Lower leg skin (tissue), 3 donors: ENCODE measurements at regions not wholly inside any gene's neighbourhood (a gene's known extent, or its start where the extent isn't known, plus 50 kb on each side); places are given as distances from the start of the nearest gene placed in this dataset.

Experiments
- CTCF ChIP-seq, 3 donors: fragments of 450-650 bp; IDR thresholded peaks; one replicate each; pipeline ENCODE4 v1.5.1; 2016; ENCODE audit warnings: antibody characterized with exemption in 3 of 3, mild to moderate bottlenecking in 3 of 3, moderate library complexity in 2 of 3
- POLR2A ChIP-seq, 2 donors: fragments of 450-650 bp; IDR thresholded peaks; one replicate each; pipeline ENCODE4 v1.6.1; 2016 to 2017; ENCODE audit warnings: antibody characterized with exemption in 2 of 2, mild to moderate bottlenecking in 1 of 2, moderate library complexity in 1 of 2

- TF ChIP-seq CTCF (IDR thresholded peaks at IDR 0.05) (no peak), POLR2A (IDR thresholded peaks at IDR 0.05) (no peak)
These were observed 1084.9 kb downstream of the BRD1 start for GRCh38 chr22:48742556-48743343.
